H9 (cell line): ENCODE measurements at regions not wholly inside any gene's neighbourhood (a gene's known extent, or its start where the extent isn't known, plus 50 kb on each side); places are given as distances from the start of the nearest gene placed in this dataset.

Experiments
- DNase-seq: peaks from one replicate; pipeline ENCODE4 v3.0.0-alpha.2; 2017
- H2AFZ ChIP-seq: one replicate; pipeline ENCODE4 v1.6.1; 2013; ENCODE audit warnings: mild to moderate bottlenecking, low read length, control low read depth, moderate library complexity
- H2AK5ac ChIP-seq: 2 replicates; pipeline ENCODE4 v1.6.1; 2013; ENCODE audit warnings: low read length, control low read depth, mixed read lengths; ENCODE audit not compliant: insufficient read length
- H2BK120ac ChIP-seq: one replicate; pipeline ENCODE4 v1.6.1; 2013; ENCODE audit warnings: low read depth, mild to moderate bottlenecking, low read length, control low read depth, inconsistent platforms; ENCODE audit not compliant: poor library complexity, severe bottlenecking
- H2BK12ac ChIP-seq: 2 replicates; pipeline ENCODE4 v1.6.1; 2013; ENCODE audit warnings: low read length, control low read depth, mixed read lengths, low read depth; ENCODE audit not compliant: insufficient read length
- H2BK15ac ChIP-seq: 2 replicates; pipeline ENCODE4 v1.6.1; 2013; ENCODE audit warnings: low read depth, low read length, control low read depth
- H2BK20ac ChIP-seq: one replicate; pipeline ENCODE4 v1.6.1; 2013; ENCODE audit warnings: low read depth, mild to moderate bottlenecking, low read length, control low read depth, inconsistent platforms; ENCODE audit not compliant: poor library complexity, severe bottlenecking
- H2BK5ac ChIP-seq: 2 replicates; pipeline ENCODE4 v1.6.1; 2013; ENCODE audit warnings: low read length, control low read depth, mixed read lengths; ENCODE audit not compliant: insufficient read length
- H3K14ac ChIP-seq: 2 replicates; pipeline ENCODE4 v1.6.1; 2013; ENCODE audit warnings: low read length, control low read depth; ENCODE audit not compliant: insufficient read depth
- H3K18ac ChIP-seq: 2 replicates; pipeline ENCODE4 v1.6.1; 2013; ENCODE audit warnings: low read depth, mild to moderate bottlenecking, mixed read lengths, low read length, control low read depth; ENCODE audit not compliant: insufficient read length
- H3K23ac ChIP-seq: 2 replicates; pipeline ENCODE4 v1.6.1; 2013; ENCODE audit warnings: low read length, control low read depth, mixed read lengths, low read depth; ENCODE audit not compliant: insufficient read length
- H3K23me2 ChIP-seq: 2 replicates; pipeline ENCODE4 v1.6.1; 2013; ENCODE audit warnings: low read depth, mild to moderate bottlenecking, mixed read lengths, low read length, control low read depth; ENCODE audit not compliant: insufficient read length, poor library complexity, severe bottlenecking
- H3K27ac ChIP-seq: 2 replicates; pipeline ENCODE4 v1.5.1; 2013; ENCODE audit warnings: low read length, control low read depth, mixed read lengths, low read depth; ENCODE audit not compliant: insufficient read length
- H3K27me3 ChIP-seq: 2 replicates; pipeline ENCODE4 v1.6.1; 2013; ENCODE audit warnings: low read length, control low read depth, inconsistent platforms; ENCODE audit not compliant: insufficient read depth
- H3K4ac ChIP-seq: 2 replicates; pipeline ENCODE4 v1.6.1; 2013; ENCODE audit warnings: low read depth, mild to moderate bottlenecking, control low read depth, inconsistent platforms, low read length, moderate library complexity
- H3K4me1 ChIP-seq: 2 replicates; pipeline ENCODE4 v1.6.1; 2013; ENCODE audit warnings: low read length, control low read depth, inconsistent platforms; ENCODE audit not compliant: insufficient read depth
- H3K4me2 ChIP-seq: 2 replicates; pipeline ENCODE4 v1.6.1; 2013; ENCODE audit warnings: low read length, control low read depth, mixed read lengths; ENCODE audit not compliant: insufficient read length, insufficient read depth
- H3K56ac ChIP-seq: 2 replicates; pipeline ENCODE4 v1.6.1; 2013; ENCODE audit warnings: low read depth, mild to moderate bottlenecking, mixed read lengths, low read length, control low read depth; ENCODE audit not compliant: insufficient read length
- H3K79me1 ChIP-seq: 2 replicates; pipeline ENCODE4 v1.6.1; 2013; ENCODE audit warnings: low read depth, mild to moderate bottlenecking, moderate library complexity, low read length, control low read depth, inconsistent platforms; ENCODE audit not compliant: insufficient read depth, poor library complexity, severe bottlenecking
- H3K79me2 ChIP-seq: 2 replicates; pipeline ENCODE4 v1.6.1; 2013; ENCODE audit warnings: low read length, control low read depth, inconsistent platforms; ENCODE audit not compliant: insufficient read depth
- H3K9ac ChIP-seq: 2 replicates; pipeline ENCODE4 v1.6.1; 2013; ENCODE audit warnings: low read length, control low read depth, mixed read lengths; ENCODE audit not compliant: insufficient read length; ENCODE audit errors: extremely low read depth
- H3K9me3 ChIP-seq: one replicate; pipeline ENCODE4 v1.6.1; 2013; ENCODE audit warnings: low read depth, low read length, inconsistent platforms; ENCODE audit not compliant: control insufficient read depth
- H3T11ph ChIP-seq: one replicate; pipeline ENCODE4 v1.6.1; 2013; ENCODE audit warnings: mild to moderate bottlenecking, low read length, control low read depth, inconsistent platforms
- H4K20me1 ChIP-seq: one replicate; pipeline ENCODE4 v1.6.1; 2013; ENCODE audit not compliant: control insufficient read depth, insufficient read length, insufficient read depth
- H4K5ac ChIP-seq: 2 replicates; pipeline ENCODE4 v1.6.1; 2013; ENCODE audit warnings: low read depth, mild to moderate bottlenecking, mixed read lengths, low read length, control low read depth; ENCODE audit not compliant: insufficient read length
- H4K8ac ChIP-seq: replicated peaks from 2 replicates; pipeline ENCODE4 v1.6.1; 2013; ENCODE audit warnings: low read length, control low read depth, mixed read lengths, low read depth; ENCODE audit not compliant: insufficient read length
- H4K91ac ChIP-seq: 2 replicates; pipeline ENCODE4 v1.6.1; 2013; ENCODE audit warnings: low read depth, mild to moderate bottlenecking, moderate library complexity, mixed read lengths, low read length, control low read depth; ENCODE audit not compliant: insufficient read length
- H3K27ac Mint-ChIP-seq, 3 experiments: 2 replicates in 2 of 3; 3 replicates in 1 of 3; pipeline ENCODE4 v1.8.0; 2020 to 2021; ENCODE audit warnings: mixed read lengths in 3 of 3, mild to moderate bottlenecking in 1 of 3, moderate library complexity in 1 of 3
- H3K27me3 Mint-ChIP-seq: 2 replicates; pipeline ENCODE4 v1.8.0; 2021; ENCODE audit warnings: low read depth, mild to moderate bottlenecking, moderate library complexity, mixed read lengths
- H3K36me3 Mint-ChIP-seq, 3 experiments: 2 replicates in 2 of 3; 3 replicates in 1 of 3; pipeline ENCODE4 v1.8.0; 2020 to 2021; ENCODE audit warnings: low read depth in 3 of 3, mixed read lengths in 3 of 3; ENCODE audit not compliant: insufficient read depth in 1 of 3
- H3K4me1 Mint-ChIP-seq, 2 experiments: 2 replicates each; pipeline ENCODE4 v1.8.0; 2020; ENCODE audit warnings: mixed read lengths in 2 of 2
- H3K4me3 Mint-ChIP-seq, 2 experiments: 2 replicates in 1 of 2; 3 replicates in 1 of 2; pipeline ENCODE4 v1.8.0; 2020 to 2021; ENCODE audit warnings: mild to moderate bottlenecking in 2 of 2, mixed read lengths in 2 of 2, moderate library complexity in 1 of 2
- H3K9me3 Mint-ChIP-seq, 2 experiments: 2 replicates in 1 of 2; 3 replicates in 1 of 2; pipeline ENCODE4 v1.8.0; 2020; ENCODE audit warnings: mild to moderate bottlenecking in 2 of 2, mixed read lengths in 2 of 2, moderate library complexity in 1 of 2
- WGBS: extraction: QIAGEN DNeasy Blood & Tissue Kit; methylation state at CpG from one replicate; pipeline ENCODE4 v1.1.7; 2013; ENCODE audit warnings: missing lambda C conversion rate, low lambda C conversion rate, mixed read lengths; ENCODE audit not compliant: insufficient read length; ENCODE audit errors: extremely low coverage; 5-methylcytosine and 5-hydroxymethylcytosine counted together
- TF ChIP-seq, protein P1 (sequence below): fragments of 200-600 bp; sonication (generic); conservative IDR thresholded peaks from 3 replicates; pipeline ENCODE4 v1.8.0; 2021; ENCODE audit warnings: antibody characterized with exemption, mild to moderate bottlenecking

DNA sequence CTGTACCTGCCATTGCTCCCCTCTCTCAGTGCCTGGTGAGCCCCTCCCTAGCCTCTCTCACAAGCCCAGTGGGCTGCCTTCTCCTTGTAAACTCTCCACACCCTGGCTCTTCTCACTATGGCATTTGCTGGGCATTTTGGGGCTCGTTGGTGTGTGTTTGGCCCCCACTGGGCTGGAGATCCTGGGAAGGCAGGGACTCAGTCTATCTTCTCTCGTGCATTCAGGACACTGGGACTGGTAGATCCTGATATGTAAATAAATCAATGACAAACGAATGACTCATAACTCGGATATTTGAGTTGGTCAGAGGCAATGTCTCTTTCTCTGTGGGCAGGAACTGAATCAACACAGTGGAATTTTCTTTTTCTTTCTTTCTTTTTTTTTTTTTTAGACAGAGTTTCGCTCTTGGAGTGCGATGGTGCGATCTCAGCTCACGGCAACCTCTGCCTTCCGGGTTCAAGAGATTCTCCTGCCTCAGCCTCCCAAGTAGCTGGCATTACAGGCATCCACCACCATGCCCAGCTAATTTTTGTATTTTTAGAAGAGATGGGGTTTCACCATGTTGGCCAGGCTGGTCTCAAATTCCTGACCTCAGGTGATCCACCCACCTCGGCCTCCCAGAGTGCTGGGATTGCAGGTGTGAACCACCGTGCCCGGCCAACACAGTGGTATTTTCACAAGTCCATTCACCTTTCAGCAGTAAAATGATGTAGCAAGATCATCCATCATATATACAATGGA, 144.6 kb upstream of the SPRED2 start:
- H3K23ac ChIP-seq: no peak overlapping the region
- no peak overlapping the region for H3T11ph ChIP-seq
- H3K56ac ChIP-seq: no peak overlapping the region
- no peak overlapping the region for H2AK5ac ChIP-seq
- no peak overlapping the region for H2BK120ac ChIP-seq
- peak overlapping the region; percentile 10 for H3K9ac ChIP-seq
- peak overlapping the region; percentile 5 for H2AFZ ChIP-seq
- H4K5ac ChIP-seq: no peak overlapping the region
- no peaks in the 10 kb centered on the region for H3K27me3 ChIP-seq
- H2BK12ac ChIP-seq: no peak overlapping the region
- Mint-ChIP-seq H3K9me3 (peaks cover 0 to 3% of the 10 kb centered on the region in 2 experiments; a peak in 3 of 5 replicates), H3K4me1 (peaks cover 24 to 31% of the 10 kb centered on the region in 2 experiments), H3K27ac (peak overlapping the region in 1 of 3 experiments; percentile 53; a peak in 1 of 7 replicates), H3K36me3 (no peaks in the 10 kb centered on the region; a peak in 1 of 7 replicates), H3K4me3 (no peak overlapping the region), H3K27me3 (peaks cover 17% of the 10 kb centered on the region)
- H3K4me1 ChIP-seq: peaks cover 4% of the 10 kb centered on the region; the same call in 1 of the 2 replicates
- H3K18ac ChIP-seq: no peak overlapping the region
- no peaks in the 10 kb centered on the region for H3K79me1 ChIP-seq
- H3K4ac ChIP-seq: no peak overlapping the region
- TF ChIP-seq, protein P1, sequence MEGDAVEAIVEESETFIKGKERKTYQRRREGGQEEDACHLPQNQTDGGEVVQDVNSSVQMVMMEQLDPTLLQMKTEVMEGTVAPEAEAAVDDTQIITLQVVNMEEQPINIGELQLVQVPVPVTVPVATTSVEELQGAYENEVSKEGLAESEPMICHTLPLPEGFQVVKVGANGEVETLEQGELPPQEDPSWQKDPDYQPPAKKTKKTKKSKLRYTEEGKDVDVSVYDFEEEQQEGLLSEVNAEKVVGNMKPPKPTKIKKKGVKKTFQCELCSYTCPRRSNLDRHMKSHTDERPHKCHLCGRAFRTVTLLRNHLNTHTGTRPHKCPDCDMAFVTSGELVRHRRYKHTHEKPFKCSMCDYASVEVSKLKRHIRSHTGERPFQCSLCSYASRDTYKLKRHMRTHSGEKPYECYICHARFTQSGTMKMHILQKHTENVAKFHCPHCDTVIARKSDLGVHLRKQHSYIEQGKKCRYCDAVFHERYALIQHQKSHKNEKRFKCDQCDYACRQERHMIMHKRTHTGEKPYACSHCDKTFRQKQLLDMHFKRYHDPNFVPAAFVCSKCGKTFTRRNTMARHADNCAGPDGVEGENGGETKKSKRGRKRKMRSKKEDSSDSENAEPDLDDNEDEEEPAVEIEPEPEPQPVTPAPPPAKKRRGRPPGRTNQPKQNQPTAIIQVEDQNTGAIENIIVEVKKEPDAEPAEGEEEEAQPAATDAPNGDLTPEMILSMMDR: no peak
- no peak overlapping the region for H4K8ac ChIP-seq
- no peak overlapping the region for H3K14ac ChIP-seq
- no peaks in the 10 kb centered on the region for H4K20me1 ChIP-seq
- WGBS: no CpG with 5 or more reads among the region's 12 CpGs
- no peak overlapping the region for H4K91ac ChIP-seq
- DNase-seq: no peak
- H3K79me2 ChIP-seq: no peaks in the 10 kb centered on the region
- no peaks in the 10 kb centered on the region for H3K23me2 ChIP-seq
- no peak overlapping the region for H2BK15ac ChIP-seq
- H3K9me3 ChIP-seq: no peaks in the 10 kb centered on the region
- H3K27ac ChIP-seq: no peak overlapping the region
- no peak overlapping the region for H3K4me2 ChIP-seq
- H2BK5ac ChIP-seq: no peak overlapping the region
- no peak overlapping the region for H2BK20ac ChIP-seq
